ENCODE measurements at regions not wholly inside any gene's neighbourhood (a gene's known extent, or its start where the extent isn't known, plus 50 kb on each side); places are given as distances from the start of the nearest gene placed in this dataset.
"Not testable (repeated sequence)": the region's sequence is repeated elsewhere in the genome, so short reads cannot be mapped to it uniquely, and the experiment has no call there.

GRCh38 chr6:169406804-169407203 lies 153.2 kb upstream of the THBS2 start:
- DNase-seq, result no peak

- no peak for DNase-seq
Observed at GRCh38 chr6:169406034-169406433, 152.4 kb upstream of the THBS2 start.

DNA sequence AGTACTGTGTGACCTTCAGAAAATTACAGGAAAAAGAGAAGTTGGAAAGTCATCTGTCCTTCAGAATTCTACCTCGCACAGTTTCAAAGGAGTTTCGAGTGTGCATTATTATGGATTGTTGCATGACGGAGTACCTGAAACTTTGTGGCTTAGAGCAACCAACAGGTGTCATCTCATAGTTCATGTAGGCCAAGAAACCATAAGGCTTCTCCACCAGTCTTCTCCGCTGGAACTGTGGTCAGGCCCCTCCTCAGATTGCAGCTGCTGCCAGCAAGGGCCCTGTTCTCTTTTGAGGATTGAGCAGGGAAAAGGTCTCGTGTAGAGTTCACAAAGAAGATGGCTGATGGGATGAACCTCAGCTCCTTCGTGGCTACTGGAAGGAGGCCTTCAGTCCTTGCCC lies 151.2 kb upstream of the THBS2 start:
- DNase-seq, result no peak

GRCh38 chr6:169398342-169399105 lies 144.9 kb upstream of the THBS2 start:
- no peak for DNase-seq

- no peak for DNase-seq
Observed at GRCh38 chr6:169397684-169398083, 144.0 kb upstream of the THBS2 start.

GRCh38 chr6:169396554-169397163 lies 143.0 kb upstream of the THBS2 start:
- no peak for DNase-seq

- not testable (repeated sequence) for DNase-seq
Observed at GRCh38 chr6:169396009-169396539, 142.4 kb upstream of the THBS2 start.

DNA sequence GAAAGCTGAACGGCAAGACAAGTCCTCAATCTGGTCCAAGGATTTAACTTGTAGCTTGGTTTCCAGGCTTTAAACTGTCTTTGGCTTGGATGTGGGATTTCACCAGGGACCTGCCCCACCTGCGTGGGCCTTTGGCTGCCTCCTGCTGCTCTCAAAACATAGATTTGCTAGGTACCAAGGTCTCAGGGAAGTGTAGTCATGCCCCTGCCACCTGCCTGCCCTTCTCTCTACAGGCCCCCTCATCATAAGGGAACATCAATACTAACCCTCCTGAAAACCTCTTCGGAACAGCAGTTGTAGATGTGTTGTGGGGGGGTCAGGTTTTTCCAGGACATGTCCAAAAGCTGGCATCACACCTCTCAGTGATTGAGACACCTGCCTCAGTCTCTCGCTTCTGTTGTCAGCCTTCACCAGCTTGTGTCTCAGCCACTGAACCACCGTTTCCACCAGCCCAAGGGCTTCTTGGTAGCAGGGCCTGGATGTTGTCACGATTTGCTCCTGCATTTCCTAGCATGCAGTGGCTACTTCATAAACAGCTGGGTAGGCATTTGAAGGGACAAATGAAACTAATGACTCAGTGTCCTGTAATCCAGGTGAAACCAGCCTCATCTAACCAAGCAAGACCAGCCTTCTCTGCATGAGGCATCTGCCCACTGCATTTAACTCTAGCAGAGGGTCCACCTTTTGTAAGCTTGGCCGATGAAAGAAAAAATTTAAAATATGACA lies 141.6 kb upstream of the THBS2 start:
- no peak for DNase-seq

DNA sequence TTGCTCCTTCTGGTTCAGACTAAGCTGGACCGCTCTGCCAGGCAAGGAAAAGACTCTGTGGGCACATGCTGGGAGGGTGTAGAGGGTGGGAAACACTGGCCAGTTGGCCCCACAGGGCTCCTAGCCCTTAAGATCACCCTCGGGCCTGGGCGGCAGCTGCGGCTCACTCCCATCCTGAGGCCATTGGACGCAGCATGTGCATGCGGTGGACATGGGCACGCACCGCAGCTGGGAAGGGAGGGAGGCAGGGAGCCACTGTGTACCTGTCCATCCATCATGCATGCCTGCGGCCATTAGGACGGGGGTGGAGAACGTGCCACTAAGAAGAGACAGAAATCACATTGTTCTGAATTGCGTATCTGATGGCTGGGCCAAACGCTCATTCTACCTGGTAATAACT lies 140.1 kb upstream of the THBS2 start:
- DNase-seq, result no peak

DNA sequence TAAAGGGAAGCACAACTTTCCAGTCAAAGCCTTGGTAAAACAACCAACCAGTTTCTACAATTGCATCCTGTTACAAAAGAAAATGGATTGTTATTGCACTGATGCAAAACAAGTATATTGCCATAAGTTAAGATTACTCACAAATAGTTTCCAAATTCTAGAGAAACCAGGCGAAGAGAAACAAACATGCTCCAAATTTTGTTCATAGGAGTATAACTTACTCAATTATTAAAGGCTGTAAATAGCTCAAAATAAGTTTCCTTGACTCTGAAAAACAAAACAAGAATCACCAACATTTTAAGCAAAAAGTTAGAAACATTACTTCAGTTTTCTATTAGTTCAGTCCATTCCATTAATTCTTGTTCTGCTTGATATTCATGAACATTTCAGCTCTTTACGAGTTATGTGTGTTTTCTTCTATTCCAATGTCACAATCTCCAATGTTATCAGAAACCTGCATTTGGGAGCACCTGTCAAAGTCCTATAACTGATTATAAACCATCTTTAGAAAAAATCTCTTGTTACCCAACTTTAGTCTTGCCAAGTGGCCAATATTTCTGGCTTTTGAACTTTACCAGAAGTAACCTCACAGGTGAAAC lies 137.9 kb upstream of the THBS2 start:
- no peak for DNase-seq

DNA sequence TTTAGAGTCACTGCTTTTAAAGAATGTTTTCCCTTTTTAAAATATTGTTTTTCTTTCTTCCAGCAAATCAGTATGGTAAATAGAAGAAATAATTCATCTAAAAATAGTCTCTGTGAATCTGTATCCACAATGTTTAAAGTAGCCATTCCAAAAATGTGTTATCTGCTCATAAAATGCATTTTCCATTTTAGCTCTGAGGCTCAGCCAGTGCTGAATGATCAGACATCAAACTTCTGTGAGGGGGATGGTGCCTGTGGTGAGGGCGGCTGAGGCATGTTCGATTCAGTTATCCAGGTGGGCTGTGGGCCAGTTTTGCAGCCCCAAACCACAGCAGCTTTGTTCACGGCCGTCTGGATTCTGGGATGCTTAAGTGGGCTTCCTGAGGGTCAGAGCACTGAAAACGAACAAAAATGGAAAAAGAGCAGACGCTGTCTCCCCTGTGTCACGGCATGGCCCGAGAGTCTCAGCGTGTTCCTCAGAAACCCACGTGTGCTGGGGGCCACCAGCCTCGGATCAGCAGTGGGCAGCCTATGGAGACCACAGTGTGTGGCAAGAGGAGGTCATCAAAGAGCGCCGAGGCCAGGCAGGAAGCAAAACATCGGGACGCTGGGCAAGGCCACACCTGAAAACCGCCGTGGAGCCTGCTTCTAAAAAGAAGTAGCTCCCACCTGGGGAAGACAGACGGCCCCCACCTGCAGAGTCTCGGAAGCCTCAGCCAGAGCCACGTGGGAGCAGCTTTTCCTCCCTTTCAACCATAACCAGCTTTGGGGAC lies 134.9 kb upstream of the THBS2 start:
- DNase-seq, result no peak

- DNase-seq, result no peak
Observed at GRCh38 chr6:169387809-169388383, 134.2 kb upstream of the THBS2 start.

- DNase-seq, result no peak
Observed at GRCh38 chr6:169386411-169387057, 132.9 kb upstream of the THBS2 start.

DNA sequence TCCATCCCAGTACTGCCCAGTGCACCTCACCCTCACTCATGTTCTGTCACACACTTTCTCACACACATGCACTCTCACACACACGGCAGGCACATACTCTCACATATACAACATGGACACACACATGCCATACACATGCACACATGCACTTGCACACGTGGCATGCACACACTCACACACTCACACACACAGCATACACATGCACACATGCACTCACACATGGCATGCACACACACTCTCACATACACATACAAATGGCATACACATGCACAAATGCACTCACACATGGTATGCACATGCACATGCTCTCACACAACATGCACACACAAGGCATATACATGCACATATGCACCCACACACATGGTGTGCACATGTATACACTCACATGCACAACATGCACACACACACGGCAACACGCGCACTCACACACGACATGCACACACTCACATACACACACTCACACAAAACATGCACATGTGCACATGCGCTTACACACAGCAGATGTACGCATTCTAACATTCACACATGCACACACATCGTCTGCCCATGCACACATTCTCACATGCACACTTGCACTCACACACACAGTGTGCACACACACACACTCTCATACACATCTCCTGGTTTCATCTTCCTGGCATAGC lies 131.7 kb upstream of the THBS2 start:
- no peak for DNase-seq

DNA sequence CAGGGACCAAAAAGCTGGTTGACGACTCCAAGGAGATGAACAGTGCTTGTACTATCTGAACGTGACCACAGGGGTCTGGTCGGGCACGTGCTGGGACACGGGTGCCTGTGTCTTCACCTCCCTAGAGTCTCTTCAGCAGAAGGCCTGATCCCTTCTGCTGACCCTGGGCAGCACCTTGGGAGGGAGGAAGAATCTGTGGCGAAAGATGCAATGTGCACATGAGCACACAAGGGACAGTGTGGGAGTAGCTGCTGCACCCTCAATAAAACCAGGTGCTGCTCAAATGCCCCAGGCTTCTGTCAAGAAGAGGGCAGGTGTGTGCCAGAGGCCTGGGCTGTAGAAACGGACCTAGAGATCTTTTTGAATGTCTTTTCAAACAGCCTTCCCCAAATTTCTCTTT lies 130.6 kb upstream of the THBS2 start:
- no peak for DNase-seq

DNA sequence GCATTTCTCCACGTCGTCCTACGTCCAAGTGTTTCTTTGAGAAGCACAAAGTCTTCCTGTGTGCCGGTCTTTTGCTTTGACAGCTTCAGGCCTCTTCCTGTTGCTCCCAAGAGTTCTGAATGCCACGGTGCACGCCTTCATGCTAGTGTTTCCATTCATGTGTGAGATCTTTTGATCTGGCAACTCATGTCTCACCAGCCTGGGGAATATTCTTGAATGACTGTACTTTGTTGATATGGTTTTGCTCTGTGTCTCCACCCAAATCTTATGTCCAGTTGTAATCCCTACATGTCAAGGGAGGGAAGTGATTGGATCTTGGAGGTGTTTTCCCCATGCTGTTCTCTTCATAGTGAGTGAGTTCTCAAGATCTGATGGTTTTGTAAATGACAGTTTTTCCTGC lies 129.6 kb upstream of the THBS2 start:
- DNase-seq, result no peak

- no peak for DNase-seq
Observed at GRCh38 chr6:169382735-169383134, 129.1 kb upstream of the THBS2 start.

DNA sequence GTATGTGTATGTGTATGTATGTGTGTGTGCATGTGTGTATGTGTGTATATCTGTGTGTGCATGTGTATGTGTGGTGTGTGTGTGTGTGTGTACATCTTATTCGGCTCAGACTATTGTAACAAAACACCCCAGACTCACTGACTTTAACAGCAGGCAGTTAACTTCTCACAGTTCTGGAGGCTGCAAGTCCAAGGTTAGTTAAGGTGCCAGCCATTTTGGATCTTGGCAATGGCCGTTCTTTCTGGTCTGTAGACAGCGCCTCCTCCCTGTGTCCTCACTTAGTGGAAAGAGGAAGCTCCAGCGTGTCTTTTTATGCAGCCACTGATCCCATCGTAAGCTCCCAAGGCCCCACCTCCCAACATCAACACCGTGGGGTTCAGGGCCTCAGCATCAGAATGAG lies 128.3 kb upstream of the THBS2 start:
- no peak for DNase-seq

DNA sequence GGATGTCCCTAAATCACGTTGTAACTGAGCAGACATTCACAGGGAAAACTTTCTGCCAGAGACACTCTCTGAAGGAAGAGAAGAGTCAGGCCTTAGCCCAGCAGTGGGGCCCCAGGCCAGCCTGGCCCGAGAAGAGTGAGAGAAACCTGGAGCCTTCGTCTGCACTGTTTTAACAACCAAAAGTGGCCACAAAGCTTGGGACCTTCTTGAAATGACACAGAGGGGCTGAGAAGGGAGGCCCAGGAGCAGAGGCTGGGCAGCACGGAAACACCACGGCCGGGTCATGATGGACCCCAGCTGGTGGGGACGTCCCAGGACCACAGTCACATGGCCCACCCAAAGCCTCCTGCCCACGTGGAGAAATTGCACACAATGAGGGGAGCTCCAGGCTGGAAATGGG lies 126.8 kb upstream of the THBS2 start:
- no peak for DNase-seq

GRCh38 chr6:169379495-169380070 lies 125.9 kb upstream of the THBS2 start:
- no peak for DNase-seq

Measured in NCI-H1092 treated with DMSO at 0.1 percent for 48 hours (cell line).